Testis (tissue), 2 donors: ENCODE measurements at regions not wholly inside any gene's neighbourhood (a gene's known extent, or its start where the extent isn't known, plus 50 kb on each side); places are given as distances from the start of the nearest gene placed in this dataset.

ENCODE experiments used
- DNase-seq: peaks from one replicate; pipeline ENCODE4 v3.0.0-alpha.2; 2019
- H3K27ac ChIP-seq, 2 donors: fragments of 200-600 bp; sonication (generic); one replicate each; pipeline ENCODE4 v1.5.1; 2019
- H3K27me3 ChIP-seq: fragments of 200-600 bp; sonication (generic); one replicate; pipeline ENCODE4 v1.5.1; 2019
- H3K36me3 ChIP-seq: fragments of 200-600 bp; sonication (generic); one replicate; pipeline ENCODE4 v1.5.1; 2017; ENCODE audit warnings: low read depth; ENCODE audit errors: missing control alignments
- H3K4me1 ChIP-seq: fragments of 200-600 bp; sonication (generic); one replicate; pipeline ENCODE4 v1.5.1; 2019
- H3K4me3 ChIP-seq, 2 donors: fragments of 200-600 bp; sonication (generic); one replicate each; pipeline ENCODE4 v1.5.1; 2017 to 2019
- H3K9me3 ChIP-seq: fragments of 200-600 bp; sonication (generic); one replicate; pipeline ENCODE4 v1.5.1; 2017
- POLR2A ChIP-seq: fragments of 450-650 bp; IDR thresholded peaks from one replicate; pipeline ENCODE4 v1.6.1; 2017; ENCODE audit warnings: antibody characterized with exemption, mild to moderate bottlenecking, moderate library complexity
- WGBS, 2 donors: methylation state at CpG; one replicate each; pipeline ENCODE4 v1.1.5; 2018; 5-methylcytosine and 5-hydroxymethylcytosine counted together
- intact Hi-C: fragments of 100-400 bp; cut with DNase I; formaldehyde crosslinking; loops from one replicate; pipeline ENCODE4 v1.15.1; 2023; ENCODE audit warnings: low total_unique reads
- TF ChIP-seq, protein P1 (sequence below), 3 experiments: fragments of 450-650 bp in 2 of 3; fragments of 200-600 bp in 1 of 3; sonication (generic) in 1 of 3; IDR thresholded peaks; one replicate each; pipeline ENCODE4 v1.5.1; 2016 to 2019; ENCODE audit warnings: antibody characterized with exemption in 3 of 3, mild to moderate bottlenecking in 2 of 3, moderate library complexity in 1 of 3

DNA sequence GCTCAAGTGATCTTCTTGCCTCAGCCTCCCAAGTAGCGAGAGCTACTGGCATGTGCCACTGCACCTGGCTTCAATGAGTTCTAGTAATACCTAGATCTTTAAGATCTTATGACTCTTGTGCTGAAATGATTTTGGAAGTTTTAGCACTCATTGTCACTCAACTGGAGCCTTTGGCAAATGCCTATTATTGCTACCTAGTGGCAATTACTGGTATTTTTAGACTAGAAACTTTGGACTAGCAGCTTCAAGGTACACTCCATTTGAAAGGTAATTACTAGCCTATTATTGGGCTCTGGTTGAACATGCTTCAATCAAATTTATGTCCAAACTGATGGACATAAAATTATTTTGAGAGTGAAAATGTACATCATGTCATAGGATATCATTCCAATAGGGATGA lies 80.7 kb upstream of the MUCL1 start:
- Histone ChIP-seq H3K4me1 (no peaks in the 10 kb centered on the region), H3K27ac (no peak overlapping the region), H3K27me3 (no peaks in the 10 kb centered on the region), H3K9me3 (no peaks in the 10 kb centered on the region), H3K36me3 (no peaks in the 10 kb centered on the region), H3K4me3 (no peak overlapping the region)
- TF ChIP-seq POLR2A, result no peak
- TF ChIP-seq, protein P1, sequence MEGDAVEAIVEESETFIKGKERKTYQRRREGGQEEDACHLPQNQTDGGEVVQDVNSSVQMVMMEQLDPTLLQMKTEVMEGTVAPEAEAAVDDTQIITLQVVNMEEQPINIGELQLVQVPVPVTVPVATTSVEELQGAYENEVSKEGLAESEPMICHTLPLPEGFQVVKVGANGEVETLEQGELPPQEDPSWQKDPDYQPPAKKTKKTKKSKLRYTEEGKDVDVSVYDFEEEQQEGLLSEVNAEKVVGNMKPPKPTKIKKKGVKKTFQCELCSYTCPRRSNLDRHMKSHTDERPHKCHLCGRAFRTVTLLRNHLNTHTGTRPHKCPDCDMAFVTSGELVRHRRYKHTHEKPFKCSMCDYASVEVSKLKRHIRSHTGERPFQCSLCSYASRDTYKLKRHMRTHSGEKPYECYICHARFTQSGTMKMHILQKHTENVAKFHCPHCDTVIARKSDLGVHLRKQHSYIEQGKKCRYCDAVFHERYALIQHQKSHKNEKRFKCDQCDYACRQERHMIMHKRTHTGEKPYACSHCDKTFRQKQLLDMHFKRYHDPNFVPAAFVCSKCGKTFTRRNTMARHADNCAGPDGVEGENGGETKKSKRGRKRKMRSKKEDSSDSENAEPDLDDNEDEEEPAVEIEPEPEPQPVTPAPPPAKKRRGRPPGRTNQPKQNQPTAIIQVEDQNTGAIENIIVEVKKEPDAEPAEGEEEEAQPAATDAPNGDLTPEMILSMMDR (IDR thresholded peaks at IDR 0.05), result no peak
- no peak for DNase-seq
- WGBS, 2 donors, result 93 to 96% methylated on average over 1 of the region's 1 CpG
- intact Hi-C loops, result no loop called here

DNA sequence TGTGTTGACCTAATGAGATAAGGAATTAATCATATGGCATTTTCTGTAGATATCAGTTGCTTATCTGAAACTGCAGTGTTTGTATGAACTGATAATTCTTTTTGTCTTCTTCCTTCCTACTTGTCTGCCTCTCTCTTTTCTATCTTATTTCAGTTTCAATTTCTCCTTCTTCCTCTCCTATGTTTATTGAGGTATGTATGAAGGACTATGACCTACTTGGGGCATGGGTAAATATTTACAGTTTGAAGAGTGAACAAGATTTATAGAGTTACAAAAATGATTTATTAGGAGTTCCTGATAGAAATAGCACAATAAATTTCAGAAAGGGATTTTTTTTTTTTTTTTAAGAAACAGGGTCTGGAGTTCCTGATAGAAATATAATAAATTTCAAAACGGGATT lies 88.7 kb upstream of the MUCL1 start:
- no peaks in the 10 kb centered on the region for H3K36me3 ChIP-seq
- no peak overlapping the region for H3K4me3 ChIP-seq
- no peaks in the 10 kb centered on the region for H3K4me1 ChIP-seq
- TF ChIP-seq, protein P1 (IDR thresholded peaks at IDR 0.05), result no peak
- no peak for TF ChIP-seq POLR2A
- no peak overlapping the region for H3K27ac ChIP-seq
- WGBS, 2 donors, result 44 to 46% methylated on average over 1 of the region's 1 CpG
- intact Hi-C loops, result no loop called here
- no peaks in the 10 kb centered on the region for H3K27me3 ChIP-seq
- H3K9me3 ChIP-seq, result no peaks in the 10 kb centered on the region
- no peak for DNase-seq

DNA sequence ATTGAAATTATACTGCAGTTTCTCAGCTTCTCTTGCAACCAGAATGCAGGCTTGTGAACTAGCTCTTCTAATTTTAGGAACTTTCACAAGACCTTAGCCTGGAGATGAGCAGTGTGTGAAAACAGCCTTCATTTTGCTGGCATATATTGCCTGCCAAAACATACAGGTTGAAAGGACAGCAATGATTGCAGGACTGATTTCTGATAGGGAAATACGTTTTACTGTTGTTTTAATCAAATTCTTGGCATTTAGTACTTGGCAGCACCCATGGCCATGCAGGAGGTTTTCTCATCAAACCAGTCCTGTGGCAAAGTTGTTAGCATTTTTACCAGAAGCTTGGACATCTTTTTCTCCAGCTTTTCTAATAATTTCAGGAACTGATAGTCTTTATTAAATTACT lies 91.9 kb upstream of the MUCL1 start:
- Histone ChIP-seq H3K27me3 (no peaks in the 10 kb centered on the region), H3K4me1 (no peaks in the 10 kb centered on the region), H3K36me3 (no peaks in the 10 kb centered on the region), H3K4me3 (no peak overlapping the region), H3K9me3 (no peaks in the 10 kb centered on the region), H3K27ac (no peak overlapping the region)
- TF ChIP-seq POLR2A, result no peak
- TF ChIP-seq, protein P1 (IDR thresholded peaks at IDR 0.05), result no peak
- no peak for DNase-seq
- intact Hi-C loops, result no loop called here
- WGBS, 2 donors, result 32 to 37% methylated on average over 1 of the region's 1 CpG

DNA sequence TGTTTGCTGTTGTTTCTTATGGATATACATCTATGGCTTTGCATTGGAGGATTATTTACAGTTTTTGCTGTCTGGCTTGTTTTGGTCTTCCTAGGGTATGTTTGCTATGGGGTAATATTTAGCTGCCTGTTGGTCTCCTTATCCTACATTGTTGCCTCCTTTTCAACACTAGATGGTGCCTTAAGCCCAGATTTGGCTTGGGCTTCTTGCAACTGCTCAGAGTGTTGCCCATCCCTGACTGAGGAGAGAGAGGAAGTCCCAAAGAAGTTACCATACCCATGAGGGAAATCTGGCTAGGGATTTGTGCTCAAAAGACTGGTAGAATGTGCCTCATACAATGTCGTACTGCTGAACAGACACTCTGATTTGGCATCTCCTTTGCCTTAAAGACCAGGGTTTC lies 94.6 kb upstream of the MUCL1 start:
- WGBS, 2 donors, result 53 to 54% methylated on average over 1 of the region's 1 CpG
- Histone ChIP-seq H3K4me1 (no peaks in the 10 kb centered on the region), H3K27ac (no peak overlapping the region), H3K9me3 (no peaks in the 10 kb centered on the region), H3K4me3 (no peak overlapping the region), H3K27me3 (no peaks in the 10 kb centered on the region), H3K36me3 (no peaks in the 10 kb centered on the region)
- no peak for TF ChIP-seq POLR2A
- TF ChIP-seq, protein P1 (IDR thresholded peaks at IDR 0.05), result no peak
- peak; percentile 24 for DNase-seq
- intact Hi-C loops, result no loop called here

DNA sequence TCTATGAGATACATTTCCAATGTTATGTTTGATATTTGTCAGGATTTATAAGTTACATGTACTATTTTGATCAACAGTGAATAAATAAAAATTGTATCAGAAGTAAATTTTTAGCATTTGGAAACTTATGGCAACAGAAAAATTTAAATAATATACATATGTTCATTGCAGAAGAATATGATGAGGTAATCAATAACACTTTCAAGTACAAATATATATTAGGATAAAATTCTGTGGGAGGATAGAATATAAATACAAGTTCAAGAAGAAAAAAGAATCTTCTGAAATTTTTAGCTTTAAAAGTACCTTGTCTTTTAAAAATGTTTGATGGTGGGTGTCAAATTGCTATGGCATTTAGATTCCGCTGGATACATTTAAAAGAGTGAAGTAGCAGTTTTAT lies 102.8 kb upstream of the MUCL1 start:
- 96% methylated on average over 1 of the region's 1 CpG for WGBS, 2 donors
- H3K4me1 ChIP-seq, result no peaks in the 10 kb centered on the region
- H3K9me3 ChIP-seq, result no peaks in the 10 kb centered on the region
- H3K27me3 ChIP-seq, result no peaks in the 10 kb centered on the region
- intact Hi-C loops, result no loop called here
- H3K4me3 ChIP-seq, result no peak overlapping the region
- DNase-seq, result no peak
- no peak overlapping the region for H3K27ac ChIP-seq
- TF ChIP-seq, protein P1 (IDR thresholded peaks at IDR 0.05), result no peak
- TF ChIP-seq POLR2A, result no peak
- no peaks in the 10 kb centered on the region for H3K36me3 ChIP-seq
